Kasumi-1 (cell line): ENCODE measurements at regions not wholly inside any gene's neighbourhood (a gene's known extent, or its start where the extent isn't known, plus 50 kb on each side); places are given as distances from the start of the nearest gene placed in this dataset.

Experiments used
- DNase-seq, 2 experiments: peaks; one replicate each; lab custom pipeline; 2025; lab: John Stamatoyannopoulos, UW

DNA sequence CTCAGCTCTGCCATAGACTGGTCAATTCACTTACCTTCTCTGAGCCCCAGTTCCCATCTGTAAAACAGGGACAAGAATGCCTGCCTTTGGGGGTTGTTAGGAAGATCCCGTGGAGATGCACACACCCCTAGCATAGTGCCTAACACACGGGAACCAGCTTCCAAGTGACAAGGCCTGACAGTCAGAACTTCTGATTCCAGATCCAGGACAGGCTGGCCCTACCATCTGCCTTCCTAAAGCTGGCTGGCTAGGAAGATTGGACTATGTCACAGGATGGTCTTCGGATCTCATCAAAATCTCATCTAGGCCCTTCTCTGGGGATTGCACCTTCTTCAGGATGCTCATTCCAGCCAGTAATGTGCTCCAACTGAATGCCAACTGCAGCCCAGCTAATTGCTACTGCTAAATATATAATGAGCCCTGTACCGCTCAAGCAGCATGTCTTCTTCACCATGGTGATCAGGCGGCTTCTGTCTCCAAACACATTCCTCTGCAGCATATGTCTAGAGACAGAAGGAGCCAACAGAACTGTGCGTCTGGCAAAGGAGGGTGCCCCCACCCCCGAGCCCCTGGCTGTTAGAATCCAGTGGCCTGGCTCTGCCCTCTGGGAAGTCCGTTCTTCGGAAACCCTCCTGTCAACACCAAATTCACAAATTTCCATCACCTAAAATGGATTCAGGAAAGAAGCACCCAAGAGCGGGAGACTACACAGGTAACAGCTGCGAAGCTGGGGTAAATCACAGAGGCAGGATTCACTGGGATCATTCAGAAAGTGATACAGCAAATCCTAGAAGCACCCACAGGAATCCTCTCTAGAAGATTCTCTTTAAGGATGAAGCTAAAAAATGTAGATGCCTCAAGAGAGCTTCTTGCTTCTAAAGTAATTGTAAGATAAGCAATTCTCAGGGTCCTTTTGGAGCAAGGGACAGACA lies 142.1 kb upstream of the EEPD1 start:
- no peak for DNase-seq

DNA sequence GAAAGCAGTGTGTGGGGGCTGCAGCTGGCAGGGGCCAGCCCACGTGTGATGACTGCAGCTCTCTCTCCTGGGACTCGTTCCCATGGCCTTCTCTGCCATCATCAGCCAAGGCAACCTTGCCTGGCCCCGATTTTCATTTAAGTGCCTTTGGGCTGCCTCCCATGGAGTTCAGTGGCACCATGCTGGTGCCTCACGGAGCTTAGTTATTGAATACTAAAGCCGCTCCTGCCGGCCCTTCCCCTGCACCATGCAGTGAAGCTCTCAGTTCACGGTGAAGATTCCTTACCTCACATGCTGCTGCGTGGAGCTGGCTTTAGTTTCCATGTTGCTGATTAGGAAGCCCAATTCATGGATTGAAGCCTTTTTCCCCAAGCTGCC lies 141.5 kb upstream of the EEPD1 start:
- no peak for DNase-seq

DNA sequence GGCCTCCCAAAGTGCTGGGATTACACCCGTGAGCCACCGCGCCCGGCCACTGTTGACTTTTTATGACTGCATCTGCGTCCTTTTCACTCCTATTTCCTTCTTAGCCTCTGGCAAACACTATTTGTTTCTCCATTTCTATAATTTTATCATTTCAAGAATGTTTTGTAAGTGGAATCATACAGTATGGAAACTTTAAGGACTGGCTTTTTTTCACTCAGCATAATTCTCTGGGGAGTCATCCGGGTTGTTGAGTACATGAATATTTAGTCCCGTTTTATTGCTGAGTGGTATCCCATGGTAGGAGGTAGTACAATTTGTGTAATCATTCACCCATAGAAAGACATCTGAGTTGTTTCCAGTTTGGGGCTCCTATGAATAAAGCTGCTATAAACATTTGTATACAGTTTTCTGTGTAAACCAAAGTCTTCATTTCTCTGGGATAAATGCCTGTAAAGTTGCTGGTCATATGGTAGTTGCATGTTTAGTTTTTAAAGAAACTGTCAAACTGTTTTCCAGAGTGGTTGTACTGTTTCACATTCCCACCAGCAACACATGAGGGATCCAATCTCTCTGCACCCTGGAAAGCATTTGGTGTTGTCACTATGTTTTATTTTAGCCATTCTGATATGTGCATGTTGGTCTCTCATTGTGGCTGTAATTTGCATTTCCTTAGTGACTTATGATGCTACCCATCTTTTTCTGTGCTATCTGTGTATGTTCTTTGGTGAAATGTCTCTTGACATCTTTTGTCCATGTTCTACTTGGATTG lies 139.6 kb upstream of the EEPD1 start:
- no peak for DNase-seq

DNA sequence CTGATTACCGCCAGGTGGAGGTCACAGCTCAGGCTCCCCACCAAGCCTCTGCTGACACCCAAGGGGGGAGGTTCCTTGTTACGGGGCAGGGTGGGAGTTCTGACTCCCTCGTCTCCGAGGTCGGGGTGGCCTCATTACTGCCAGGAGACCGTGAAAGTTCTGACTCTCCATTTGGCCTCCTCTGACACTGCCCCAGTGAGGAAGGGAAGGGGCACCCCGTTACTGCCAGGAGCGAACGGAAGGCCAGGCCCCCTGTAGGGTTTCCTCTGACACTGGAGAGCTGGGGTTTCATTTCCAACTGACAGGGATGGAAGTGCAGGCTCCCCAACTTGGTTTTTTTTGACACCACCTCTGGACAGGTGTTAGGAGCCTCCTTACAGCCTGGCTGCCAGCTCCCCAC lies 138.1 kb upstream of the EEPD1 start:
- no peak for DNase-seq

DNA sequence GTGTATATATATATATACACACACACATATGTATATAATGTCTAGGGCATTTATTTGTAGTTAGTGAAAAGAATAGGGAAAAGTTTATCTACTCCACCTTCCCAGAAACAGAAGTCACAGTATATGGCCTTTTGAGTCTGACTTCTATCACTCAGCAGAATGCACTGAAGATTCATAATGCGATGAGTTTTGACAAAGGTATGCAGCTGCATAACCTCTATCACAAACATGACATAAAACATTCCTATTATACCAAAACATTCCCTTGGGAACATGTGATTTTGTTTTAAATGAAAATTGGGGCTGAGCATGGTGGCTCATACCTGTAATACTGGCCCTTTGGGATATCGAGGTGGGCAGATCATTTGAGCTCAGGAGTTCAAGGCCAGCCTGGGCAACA lies 137.3 kb upstream of the EEPD1 start:
- DNase-seq = no peak

DNA sequence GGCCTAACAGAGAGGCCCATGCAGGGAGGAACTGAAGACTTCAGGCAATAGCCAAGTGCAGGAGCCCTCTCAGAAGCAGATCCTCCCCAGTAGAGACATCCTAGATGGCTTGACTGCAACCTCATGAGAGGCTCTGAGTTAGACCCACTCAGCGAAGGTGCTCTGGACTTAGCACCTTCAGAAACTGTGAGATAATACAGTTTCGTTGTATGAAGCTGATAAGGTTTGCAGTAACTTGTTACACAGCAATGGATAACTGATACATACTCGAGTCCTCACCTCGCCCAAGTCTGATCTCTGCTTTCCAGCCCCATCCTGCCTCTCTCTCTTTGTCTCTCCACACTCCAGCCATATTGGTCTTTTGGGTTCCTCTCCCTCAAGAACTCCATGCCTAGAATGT lies 136.4 kb upstream of the EEPD1 start:
- no peak for DNase-seq

DNA sequence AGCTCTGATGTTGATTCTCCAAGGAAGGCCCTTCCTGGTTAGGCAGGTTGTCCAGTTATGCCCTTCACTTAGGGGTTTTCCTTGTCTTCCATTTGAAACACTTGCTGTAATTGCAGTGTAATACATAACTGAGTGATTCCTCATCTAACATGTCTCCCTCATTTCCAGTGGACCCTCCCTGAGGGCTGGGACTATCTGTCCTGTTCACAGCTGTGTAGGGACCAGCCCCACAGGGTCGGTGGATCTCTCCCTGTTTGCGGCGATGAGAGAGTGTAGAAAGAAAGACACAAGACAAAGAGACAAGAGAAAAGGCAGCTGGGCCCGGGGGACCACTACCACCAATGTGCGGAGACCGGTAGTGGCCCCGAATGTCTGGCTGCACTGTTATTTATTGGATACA lies 135.9 kb upstream of the EEPD1 start:
- DNase-seq = no peak

DNA sequence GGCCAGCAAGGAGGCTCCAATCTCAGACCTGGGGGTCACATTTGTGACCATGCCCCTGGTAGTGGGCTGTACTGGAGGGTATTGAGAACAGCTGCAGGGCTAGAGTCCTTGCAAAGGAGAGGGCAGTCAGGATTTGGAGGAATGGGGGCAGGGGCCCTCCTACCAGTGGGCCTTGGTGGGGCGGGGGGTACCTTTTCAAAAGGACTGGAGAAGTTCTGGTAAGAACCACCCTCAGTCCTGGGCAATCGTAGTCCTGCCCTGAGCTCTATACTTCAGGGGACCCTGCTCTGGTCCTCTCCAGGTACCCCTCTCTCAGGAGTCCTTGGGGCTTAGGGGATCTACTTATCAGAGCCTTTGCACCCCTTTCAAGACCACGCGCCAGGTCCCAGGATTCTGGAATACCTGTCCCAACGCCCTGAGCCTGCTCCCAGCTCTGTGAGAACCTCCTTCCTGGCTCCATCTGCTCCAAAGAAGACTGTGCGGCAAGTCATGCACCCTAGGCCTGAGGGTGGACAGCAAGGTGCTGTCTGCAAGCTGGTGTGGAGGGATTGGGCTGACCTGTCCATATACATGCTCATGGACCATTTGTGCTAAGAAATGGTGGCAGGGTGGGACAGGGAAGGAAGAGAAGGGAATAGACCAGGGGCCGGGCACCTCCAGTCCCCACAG lies 134.1 kb upstream of the EEPD1 start:
- no peak for DNase-seq

DNA sequence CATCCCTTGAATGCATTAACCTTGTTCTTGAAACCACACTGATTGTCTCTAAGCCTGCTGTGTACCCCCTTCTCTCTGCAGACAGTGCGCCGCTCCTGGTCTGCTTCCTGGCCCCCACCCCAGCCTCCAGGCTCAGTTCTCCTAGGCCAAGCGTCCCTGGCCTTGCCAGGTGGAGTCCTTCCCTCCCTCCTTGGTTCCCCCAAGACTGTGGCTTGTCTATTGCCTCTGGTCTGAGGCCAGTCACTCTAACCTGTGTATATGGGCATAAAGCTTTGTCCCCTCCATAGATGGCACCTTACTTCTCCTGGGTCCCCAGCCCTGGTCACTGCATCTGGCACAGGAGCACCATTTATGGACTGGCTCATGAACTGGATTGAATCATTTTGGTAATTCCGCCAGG lies 133.5 kb upstream of the EEPD1 start:
- no peak for DNase-seq

DNA sequence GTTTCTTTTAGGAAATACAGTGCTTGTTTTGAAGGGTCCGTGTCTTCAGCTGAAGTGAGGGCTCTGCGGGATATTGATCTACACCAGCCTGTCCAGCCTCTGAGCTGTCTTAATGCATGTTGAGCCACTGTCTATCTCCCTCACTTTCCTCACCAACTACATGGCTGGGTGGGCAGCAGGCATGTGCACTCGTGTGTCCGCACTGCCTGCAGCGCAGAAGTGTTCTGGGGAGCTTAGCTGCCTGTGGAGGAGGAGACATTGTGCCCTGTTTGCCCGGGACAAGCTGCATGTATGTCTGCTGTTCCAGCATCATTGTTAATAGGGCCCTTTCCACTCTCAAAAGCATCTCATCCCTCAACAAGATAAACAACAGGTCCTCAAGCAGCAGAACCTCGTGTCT lies 133.1 kb upstream of the EEPD1 start:
- DNase-seq = no peak

DNA sequence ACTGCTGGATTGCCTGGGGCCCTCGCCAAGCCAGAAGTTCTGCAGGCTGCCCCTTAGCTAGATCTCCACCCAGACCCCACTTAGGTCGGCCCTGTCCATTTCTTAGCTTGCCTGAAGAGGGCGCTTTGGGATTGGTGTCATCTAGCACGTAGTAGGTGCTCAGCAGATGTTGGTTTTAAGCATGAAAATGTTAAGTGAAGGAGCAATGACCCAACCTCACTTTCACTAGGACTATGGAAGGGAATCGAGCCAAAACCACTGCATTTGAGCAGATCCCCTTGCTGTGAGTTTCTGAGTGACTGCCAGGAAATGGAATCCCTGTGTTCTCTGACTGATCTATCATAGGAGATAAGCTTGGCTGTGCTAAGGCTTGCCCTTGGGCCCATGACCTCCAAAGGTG lies 131.7 kb upstream of the EEPD1 start:
- DNase-seq = peak in 1 of 2 experiments; percentile 24

DNA sequence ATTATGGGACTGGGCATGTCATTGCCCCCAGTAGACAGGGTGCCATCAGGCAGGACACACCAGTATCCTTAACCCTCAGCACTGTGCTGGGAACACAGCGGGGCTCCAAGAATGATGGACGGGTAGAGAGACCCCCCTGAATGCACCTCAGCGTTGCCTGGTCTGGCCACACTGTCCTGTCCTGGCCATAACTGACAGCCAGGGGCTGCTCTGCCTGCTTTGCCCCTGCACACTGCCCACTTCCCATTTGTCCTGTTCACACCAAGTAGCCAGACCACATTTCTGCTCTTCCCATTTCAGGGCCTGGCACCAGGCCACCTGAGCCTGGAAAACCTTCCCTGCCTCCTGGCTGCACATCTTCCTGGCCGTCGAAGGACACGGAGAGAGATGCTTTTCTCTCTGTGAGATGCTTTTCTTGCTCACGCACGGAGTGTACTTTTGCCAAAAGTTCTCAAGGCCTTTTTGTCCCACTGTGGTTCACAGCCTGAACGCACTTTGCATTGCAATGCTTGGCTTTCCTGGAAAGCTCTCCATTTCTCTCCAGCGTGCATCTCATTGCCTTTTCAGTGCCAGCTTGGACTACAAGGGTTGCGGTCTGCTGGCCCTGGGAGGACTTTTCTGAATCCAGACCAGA lies 131.0 kb upstream of the EEPD1 start:
- no peak for DNase-seq

DNA sequence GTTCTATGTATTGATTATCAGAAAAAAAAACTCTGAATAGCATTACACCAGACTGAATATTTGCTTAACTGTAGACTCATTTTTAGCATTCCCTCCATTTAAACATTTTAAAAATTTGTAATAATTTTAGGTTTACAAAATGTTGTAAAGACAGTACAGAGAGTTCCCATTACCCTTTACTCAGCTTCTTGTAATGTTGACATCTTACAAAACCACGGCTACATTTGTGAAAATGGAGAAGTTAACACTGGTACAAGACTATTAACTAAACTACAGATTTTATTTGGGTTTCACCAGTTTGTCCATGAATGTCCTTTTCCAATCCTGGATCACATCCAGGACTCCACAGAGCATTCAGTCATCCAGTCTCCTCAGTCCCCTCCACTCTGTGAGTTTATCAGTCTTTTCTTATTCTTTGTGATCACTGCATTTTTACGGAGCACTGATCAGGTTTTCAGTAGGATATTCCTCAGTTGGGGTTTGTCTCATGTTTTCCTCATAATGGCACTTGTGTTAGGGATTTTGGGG lies 130.0 kb upstream of the EEPD1 start:
- DNase-seq = peak; percentile 33 to 36

DNA sequence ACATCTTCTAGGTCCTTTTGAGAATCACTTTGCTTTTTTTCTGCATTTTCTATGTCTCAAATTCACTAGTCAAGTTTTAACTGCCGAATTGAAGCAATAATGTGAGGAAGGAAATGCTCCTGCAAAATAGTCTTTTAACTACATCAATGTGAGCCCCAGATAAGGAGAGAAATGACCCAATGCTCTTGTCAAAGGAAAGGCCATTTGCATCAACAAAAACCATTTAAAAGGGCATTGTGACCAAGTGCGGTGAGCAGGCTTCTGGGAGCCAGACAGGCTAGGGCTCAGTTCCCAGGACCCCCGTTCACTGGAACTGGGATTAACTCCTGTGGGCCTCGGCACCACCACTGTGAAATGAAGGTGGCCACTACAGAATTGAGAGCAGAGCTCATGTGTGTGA lies 127.9 kb upstream of the EEPD1 start:
- DNase-seq = no peak

DNA sequence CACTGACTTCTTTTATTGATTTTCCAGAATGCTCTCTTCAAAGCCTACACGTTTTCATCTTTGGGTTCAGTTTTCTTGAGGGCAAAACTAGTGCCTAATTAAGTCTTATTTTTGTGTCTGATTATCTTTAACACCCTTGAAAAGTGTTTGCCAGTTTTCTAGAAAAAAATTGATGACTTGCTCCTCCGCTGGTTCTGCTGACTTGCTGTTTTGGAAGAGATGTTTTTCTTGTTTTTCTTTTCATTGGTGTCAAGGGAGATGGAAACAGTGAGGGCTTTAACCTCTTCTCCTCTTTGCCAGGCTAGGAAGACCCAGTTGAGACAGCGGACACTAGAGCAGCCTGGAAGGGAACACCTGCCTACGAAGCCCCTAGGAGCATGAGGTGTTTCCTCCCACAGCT lies 123.7 kb upstream of the EEPD1 start:
- no peak for DNase-seq

DNA sequence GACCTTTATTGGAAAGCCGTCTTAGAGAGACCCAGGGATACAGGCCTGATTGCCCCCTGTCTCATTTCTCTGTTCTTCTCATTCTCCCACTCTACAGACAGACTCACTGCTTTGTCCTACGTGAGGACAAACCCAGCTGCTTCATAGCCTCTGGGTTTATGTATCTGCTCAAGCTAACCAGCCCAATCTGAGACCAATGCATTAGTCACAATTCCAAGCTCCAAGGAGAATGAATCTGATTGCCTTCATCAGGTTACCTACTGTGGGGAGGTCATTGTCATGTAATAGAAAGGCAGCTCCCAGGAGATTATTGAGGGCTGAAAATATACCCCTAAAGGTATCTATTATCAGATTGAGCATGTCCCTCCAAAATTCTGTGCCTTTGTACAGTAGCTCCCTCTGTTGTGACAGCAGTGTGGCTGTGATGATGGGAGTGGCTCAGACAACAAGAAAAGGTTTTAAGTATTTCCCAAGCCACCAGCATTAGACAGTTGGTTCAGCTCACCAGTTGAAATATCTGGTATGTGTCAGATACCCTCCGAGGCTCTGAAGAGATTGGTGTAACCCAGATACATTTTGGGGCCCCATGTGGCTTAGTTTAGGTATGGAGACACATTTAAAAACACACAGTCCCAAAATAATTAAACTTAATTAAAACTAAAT lies 123.1 kb upstream of the EEPD1 start:
- DNase-seq = no peak

DNA sequence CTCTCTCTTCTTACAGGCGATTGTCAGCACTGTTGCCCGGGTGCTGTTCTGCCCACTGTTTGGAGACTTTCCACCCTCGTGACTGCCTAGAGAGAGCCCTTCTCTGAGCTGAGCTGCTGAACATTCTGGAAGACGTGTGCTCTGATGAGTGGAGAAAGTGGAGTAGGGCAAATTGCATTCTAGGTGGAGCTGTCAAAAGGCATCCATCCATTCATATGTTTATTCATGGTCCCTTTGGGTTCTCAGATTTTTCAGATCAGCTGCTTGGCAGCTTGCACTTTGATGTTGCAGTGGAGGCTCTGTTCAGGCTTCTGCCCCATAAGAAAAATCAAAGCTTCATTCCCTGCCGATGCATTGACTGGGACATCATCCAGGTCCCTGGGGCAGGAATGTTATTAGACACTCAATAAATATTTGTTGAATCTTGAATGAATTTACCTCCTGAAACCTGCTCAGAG lies 120.7 kb upstream of the EEPD1 start:
- DNase-seq = no peak

DNA sequence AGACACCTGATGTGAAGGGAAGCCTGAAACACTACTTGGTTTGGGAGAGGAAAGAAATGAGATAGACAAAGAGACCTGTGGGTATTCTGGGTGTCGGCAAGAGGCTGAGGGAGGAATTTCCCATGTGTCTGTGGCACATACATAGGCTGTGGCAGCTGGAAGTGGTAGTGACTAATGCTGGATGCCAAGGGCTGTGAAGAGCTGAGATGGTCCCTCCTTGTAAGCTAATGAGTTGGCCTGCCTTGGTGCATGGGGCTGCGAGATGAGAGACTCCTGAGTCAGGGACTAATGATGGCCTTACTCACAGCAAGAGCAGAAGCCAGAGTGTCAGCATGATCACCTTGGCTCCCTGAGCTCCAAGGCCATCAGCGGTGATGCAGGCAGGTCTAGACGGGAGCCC lies 119.0 kb upstream of the EEPD1 start:
- no peak for DNase-seq

DNA sequence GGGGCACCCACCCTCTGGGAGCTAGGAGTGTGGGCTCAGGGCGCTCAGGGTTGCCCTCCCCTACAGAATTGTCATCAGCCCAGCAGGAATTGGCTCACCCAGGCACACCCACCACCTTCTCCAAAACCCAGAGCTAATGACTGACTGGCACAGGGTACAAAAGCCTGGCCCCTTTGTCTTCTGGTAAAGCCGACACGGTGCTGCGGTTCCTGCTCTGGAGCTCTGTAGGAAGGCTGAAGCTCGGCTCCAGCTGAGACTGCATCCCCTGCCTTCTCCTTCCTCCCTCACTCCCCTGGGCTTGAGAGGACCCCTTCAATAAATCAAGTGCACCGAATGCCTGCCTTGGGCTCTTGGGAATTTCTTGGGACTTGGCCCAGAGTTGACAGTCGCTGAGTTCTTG lies 117.9 kb upstream of the EEPD1 start:
- DNase-seq = no peak

DNA sequence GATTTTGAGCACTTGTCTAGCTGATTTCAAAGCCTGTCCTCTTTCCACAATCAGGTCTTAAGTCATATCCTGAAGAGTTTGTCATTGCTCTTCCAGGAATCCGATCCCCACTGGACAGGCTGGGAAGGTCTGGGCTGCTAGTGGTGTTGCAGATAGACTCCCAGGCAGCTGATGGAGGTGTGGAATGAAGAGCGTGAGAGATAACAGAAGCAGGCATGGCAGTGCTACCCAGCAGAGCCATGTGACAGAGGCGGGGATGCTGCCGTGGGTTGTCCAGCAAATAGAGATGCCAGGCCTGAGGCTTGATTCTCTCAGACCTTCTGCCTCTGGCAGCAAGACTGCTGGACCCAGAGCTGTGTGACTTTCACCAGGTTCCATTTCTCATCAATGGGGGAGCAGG lies 116.5 kb upstream of the EEPD1 start:
- no peak for DNase-seq

DNA sequence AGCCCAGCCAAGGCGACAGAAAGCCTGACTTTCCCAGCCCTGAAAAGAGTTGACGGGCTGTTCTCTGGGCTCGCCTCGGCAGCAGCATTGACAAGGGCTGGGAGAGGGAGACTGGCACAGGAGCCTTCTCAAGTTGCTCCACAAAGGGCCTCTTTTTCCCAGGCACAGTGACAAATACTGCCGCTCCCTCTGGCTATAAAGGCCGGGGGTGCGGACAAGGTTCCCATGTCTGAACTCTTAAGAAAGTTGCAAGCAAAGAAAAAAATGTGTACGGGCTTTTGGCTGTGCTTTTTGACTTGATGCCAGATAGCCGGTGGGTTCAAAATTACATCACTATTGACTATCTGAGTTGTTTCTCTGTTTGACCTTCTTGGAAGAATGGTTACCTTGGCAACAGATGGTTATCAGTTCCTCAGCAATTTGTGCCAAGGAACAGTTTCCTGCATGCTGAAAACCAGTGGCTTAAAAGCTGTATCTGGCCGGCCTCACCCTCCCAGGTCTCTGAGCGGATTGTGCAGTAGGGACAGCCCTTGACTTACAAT lies 115.9 kb upstream of the EEPD1 start:
- DNase-seq = no peak
